NCI-H1417 treated with DMSO at 0.1 percent for 48 hours (cell line): ENCODE measurements at regions not wholly inside any gene's neighbourhood (a gene's known extent, or its start where the extent isn't known, plus 50 kb on each side); places are given as distances from the start of the nearest gene placed in this dataset.
"Not testable (repeated sequence)": the region's sequence is repeated elsewhere in the genome, so short reads cannot be mapped to it uniquely, and the experiment has no call there.

ENCODE experiments used
- DNase-seq: peaks from one replicate; lab custom pipeline; 2025; lab: John Stamatoyannopoulos, UW

DNA sequence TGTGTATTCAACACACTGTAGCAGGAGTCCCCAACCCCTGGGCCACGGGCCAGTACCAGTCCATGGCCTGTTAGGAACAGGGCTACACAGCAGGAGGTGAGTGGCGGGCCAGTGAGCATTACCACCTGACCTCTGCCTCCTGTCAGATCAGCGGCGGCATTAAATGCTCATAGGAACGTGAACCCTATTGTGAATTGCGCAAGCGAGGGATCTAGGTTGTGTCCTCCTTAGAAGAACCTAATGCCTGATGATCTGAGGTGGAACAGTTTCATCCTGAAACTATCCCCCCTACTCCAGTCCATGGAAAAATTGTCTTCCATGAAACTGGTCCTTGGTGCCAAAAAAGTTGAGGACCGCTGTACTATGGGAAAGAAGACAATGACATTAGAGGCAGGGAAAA is 386.9 kb downstream of the PREX1 start:
- no peak for DNase-seq

DNA sequence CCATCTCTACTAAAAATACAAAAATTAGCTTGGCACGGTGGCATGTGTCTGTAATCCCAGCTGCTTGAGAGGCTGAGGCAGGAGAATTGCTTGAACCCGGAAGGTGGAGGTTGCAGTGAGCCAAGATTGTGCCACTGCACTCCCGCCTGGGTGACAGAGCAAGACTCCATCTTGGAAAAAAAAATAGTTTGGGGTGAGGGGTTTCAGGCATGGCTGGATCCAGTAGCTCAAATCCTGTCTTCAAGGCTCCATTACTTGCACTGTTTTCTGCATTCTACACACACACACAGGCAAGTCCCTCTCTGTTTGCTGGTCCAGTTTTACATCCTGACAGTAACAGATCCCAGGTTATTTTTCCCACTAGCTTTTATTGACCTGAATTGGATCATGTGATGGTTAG is 387.5 kb downstream of the PREX1 start:
- DNase-seq, result not testable (repeated sequence)

DNA sequence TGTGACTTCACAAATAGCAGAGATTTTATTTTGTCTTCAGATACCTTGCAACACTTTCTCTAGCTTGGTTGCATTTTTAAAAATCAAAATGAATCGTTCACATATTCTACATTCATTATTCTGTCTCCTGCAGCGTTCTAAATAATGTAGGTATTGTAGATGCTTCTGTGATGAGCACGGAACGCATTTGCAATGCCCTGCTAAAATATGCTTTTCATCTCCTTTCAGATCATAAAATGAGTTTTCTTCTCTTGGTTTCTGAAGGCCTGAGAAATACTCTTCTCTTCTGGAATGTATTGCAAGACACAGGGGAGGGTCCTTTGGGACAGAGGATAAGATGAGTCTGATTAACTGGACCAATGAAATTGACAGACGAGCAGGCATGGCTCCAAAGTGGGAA is 390.7 kb downstream of the PREX1 start:
- no peak for DNase-seq

GRCh38 chr20:48436609-48437008 is 391.2 kb downstream of the PREX1 start:
- not testable (repeated sequence) for DNase-seq

GRCh38 chr20:48433178-48433577 is 394.6 kb downstream of the PREX1 start:
- no peak for DNase-seq

DNA sequence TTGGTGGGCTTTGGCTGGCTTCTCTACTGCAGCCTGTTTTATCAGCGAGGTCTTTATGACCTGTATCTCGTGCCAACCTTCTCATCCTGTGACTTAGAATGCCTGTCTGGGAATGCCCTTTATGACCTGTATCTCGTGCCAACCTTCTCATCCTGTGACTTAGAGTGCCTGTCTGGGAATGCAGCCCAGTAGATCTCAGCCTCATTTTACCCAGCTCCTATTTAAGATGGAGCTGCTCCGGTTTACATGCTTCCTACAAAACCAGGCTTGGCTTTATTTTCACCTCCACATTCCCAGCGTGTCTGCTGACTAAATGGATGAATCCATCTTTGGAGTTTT is 395.3 kb downstream of the PREX1 start:
- DNase-seq, result no peak

GRCh38 chr20:48431653-48432493 is 395.9 kb downstream of the PREX1 start:
- DNase-seq, result no peak

GRCh38 chr20:48426630-48427029 is 401.2 kb downstream of the PREX1 start:
- no peak for DNase-seq

DNA sequence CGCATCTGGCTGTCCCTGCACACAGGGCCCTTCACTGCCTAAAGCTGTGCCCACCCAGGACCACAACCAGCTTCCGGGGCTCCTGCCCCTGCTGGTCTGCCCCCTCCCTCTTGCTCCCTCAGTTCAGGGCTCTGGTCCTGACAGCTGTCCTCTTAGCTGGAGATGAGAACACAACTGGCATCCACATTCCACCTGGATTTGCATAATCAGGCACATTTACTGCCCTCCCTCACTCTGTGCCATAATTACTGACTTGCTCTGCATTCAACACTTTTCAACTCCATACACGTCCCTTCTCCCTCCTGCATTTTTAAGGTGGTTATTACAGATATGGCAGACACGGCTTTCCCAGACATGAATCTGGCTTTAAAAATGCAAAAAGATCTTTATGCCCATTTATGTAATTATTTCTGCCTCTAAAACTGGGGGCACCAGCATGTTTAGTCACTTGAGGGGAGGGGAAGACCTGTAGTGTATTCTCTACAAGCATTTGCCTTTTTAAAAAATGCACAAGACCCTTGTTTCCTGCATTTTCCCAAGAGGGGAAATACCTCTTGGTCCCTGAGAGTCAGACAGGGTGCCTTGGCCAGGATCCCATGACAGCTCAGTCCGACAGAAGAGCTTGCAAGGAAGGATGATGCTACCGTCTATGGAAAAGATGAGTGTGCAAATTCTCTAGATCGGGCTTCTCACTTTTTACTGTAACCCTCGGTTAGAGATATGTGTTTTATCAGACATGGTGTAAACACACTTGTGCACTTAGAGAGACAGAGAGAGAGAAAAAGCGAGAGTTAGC is 401.8 kb downstream of the PREX1 start:
- DNase-seq, result no peak

DNA sequence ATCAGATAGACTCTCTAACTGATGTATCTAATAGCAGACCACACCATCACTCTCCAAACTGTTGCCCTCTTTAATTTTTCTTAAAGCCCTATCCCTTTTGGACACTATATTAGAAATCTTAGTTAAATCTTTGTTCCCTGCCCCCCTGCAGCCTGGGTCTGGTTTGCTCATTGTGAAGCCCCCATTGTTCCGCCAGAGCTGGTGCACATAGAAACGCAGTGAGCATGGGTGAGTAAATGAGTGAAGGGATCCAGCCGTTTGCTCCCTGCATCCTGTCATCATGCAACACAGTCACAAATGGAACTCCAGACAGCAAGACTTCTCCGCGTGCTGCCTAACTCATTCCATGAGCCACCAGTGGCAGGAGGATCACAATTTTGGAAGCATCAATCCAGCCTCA is 402.5 kb downstream of the PREX1 start:
- DNase-seq, result no peak

DNA sequence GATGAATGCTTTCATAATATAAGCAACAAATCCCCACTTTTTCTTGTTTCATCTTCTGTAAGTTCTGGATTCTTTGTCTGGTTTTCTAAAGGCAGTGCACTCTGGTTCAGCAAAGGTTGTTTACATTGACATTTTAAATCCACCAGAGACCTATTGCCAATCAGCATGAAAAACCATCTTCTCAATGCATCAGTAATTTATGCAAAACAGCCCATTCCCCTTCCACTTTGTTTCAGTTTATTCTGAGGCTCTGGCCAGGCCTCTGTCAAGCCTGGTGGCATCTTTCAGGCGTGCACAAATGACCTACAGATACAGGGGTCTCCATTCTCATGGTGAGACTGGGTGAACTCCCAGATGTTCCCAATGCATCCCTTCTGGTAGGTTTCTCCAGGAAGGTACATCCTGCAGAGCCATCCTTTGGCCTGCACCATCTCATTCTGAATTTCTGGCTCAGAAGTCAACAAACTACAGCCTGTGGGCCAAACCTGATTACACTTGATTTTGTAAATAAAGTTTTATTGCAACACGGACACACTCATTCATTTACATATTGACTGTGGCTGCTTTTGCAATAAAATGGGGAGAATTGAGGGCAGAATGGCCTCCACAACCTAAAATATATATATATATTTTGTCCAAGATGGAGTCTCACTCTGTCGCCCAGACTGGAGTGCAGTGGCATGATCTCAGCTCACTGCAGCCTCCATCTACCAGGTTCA is 405.4 kb downstream of the PREX1 start:
- DNase-seq, result no peak

DNA sequence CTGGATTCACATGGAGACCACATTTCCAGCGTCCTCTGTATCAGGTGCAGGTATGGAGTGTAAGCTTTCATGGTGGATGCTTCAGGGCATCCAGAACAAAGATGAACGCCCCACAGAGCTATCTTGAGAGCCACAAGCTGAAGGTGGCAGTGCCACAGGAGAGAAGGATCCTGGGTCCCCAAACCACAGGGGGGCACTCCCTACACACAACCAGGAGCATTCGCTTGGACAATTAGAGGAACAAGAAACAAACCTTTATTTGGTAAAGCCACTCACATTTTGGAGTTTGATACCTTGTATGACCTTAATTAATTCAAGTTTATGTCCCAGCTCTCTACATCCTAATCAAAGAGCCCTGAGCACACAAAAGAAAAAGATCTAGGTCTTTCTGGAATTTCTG is 406.3 kb downstream of the PREX1 start:
- no peak for DNase-seq

- no peak for DNase-seq
These were observed 407.6 kb downstream of the PREX1 start for GRCh38 chr20:48420176-48420575.

DNA sequence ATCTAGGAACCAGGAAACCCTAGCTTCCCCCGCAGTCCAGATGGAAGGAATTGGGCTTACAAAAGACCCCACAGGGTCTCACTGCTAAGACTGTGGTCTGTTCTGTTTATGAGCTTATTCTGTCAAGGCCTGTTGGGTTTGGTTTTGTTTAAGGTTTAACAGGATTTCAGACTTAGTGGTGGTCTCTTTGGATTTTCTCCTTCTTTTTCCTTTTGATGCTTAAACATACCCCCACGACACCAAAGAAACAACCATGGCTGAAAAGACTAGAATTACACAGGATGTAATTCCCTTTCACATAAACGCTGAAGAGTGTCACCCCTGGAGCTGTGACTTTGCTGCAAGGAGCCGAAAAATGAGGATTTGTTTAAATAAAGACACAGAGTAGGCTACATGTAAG is 408.6 kb downstream of the PREX1 start:
- DNase-seq, result no peak

- DNase-seq, result no peak
These were observed 411.8 kb downstream of the PREX1 start for GRCh38 chr20:48416002-48416401.

- no peak for DNase-seq
These were observed 413.0 kb downstream of the PREX1 start for GRCh38 chr20:48414786-48415185.

GRCh38 chr20:48411919-48412522 is 415.8 kb downstream of the PREX1 start:
- no peak for DNase-seq

- no peak for DNase-seq
These were observed 416.6 kb downstream of the PREX1 start for GRCh38 chr20:48411245-48411644.

DNA sequence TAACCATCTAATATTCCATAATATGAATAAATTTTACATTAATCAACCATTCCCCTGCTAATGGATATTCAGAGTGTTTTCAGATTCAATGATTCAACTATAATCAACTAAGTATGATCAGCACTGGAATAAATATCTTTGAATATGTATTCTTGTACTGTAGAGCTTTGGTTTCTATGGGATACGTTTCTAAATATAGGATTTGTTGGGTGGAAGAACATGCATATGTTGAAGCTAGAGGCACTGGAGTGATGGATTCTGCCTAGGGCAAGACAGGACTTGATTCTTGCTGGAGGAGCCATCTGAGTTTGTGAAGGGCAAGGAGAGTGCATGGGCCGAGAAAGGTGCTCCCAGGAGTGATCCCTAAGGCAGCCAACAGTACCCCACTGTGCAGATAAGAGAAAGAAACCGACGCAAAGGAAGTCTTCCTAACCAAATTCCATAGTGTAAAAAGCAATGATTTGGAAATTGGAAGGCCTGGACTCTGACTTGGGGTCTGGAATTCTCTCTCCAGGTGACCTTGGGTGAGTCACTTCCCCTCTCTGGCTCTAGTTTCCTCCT is 418.7 kb downstream of the PREX1 start:
- no peak for DNase-seq

GRCh38 chr20:48407710-48408109 is 420.1 kb downstream of the PREX1 start:
- no peak for DNase-seq

DNA sequence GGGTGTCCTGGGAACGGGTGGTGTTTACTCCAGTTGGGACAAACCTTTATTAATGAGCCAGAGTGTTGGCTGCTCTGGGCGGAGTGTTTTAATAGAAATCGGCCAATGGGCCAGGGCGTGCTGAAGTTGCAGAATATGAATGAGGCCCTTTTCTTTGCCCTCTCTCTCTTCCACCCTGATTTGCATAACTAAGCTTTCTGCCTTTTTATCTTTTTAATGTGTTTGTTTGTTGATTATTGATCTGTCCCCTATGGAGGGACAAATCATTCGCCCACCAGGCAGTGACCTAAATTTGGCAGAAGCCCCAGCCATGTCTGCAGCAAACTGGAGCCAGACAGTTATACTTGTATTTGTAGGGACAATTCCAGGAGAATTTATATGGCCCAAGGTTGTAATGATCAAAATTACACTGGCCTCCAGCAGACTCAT is 420.9 kb downstream of the PREX1 start:
- no peak for DNase-seq

GRCh38 chr20:48406498-48406897 is 421.3 kb downstream of the PREX1 start:
- DNase-seq, result no peak
